Mucosa of stomach (tissue), 1 donor: ENCODE measurements at regions not wholly inside any gene's neighbourhood (a gene's known extent, or its start where the extent isn't known, plus 50 kb on each side); places are given as distances from the start of the nearest gene placed in this dataset.
"Not testable (repeated sequence)": the region's sequence is repeated elsewhere in the genome, so short reads cannot be mapped to it uniquely, and the experiment has no call there.

Experiments used
- H3K27me3 ChIP-seq: one replicate; pipeline ENCODE4 v1.7.0; 2013; ENCODE audit warnings: mild to moderate bottlenecking, low read length; ENCODE audit not compliant: control insufficient read depth, insufficient read depth
- H3K36me3 ChIP-seq: one replicate; pipeline ENCODE4 v1.7.0; 2013; ENCODE audit warnings: low read length; ENCODE audit not compliant: control insufficient read depth, insufficient read depth
- H3K4me1 ChIP-seq: one replicate; pipeline ENCODE4 v1.7.0; 2013; ENCODE audit warnings: mild to moderate bottlenecking, low read length; ENCODE audit not compliant: control insufficient read depth, insufficient read depth
- H3K4me3 ChIP-seq: one replicate; pipeline ENCODE4 v1.7.0; 2013; ENCODE audit warnings: low read length
- H3K9ac ChIP-seq: one replicate; pipeline ENCODE4 v1.7.0; 2013; ENCODE audit warnings: mild to moderate bottlenecking, low read length, moderate library complexity
- H3K9me3 ChIP-seq: one replicate; pipeline ENCODE4 v1.7.0; 2013; ENCODE audit warnings: mild to moderate bottlenecking, low read length, moderate library complexity; ENCODE audit not compliant: control insufficient read depth
- donor health status: Pancreatic carcinoma.

DNA sequence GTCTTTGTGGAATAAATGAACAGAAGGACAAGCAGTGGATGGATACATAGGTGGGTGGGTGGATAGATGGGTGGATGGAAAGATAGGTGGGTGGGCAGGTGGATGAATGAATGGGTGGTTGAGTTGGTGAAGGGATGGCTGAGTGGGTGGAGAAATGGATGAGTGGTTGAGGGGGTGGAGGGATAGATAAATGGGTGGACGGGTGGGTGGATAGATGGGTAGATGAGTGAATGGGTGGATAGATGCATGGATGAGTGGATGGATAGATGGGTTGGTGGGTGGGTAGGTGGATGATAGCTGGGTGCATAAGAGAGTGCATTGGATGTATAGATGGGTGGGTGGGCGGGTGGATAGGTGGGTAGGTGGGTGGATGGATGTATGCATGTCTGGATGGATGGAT lies 63.5 kb downstream of the UNC93B1 start:
- H3K4me1 ChIP-seq, H3K9me3 ChIP-seq, H3K9ac ChIP-seq, H3K36me3 ChIP-seq, H3K27me3 ChIP-seq, H3K4me3 ChIP-seq: not testable (repeated sequence)

DNA sequence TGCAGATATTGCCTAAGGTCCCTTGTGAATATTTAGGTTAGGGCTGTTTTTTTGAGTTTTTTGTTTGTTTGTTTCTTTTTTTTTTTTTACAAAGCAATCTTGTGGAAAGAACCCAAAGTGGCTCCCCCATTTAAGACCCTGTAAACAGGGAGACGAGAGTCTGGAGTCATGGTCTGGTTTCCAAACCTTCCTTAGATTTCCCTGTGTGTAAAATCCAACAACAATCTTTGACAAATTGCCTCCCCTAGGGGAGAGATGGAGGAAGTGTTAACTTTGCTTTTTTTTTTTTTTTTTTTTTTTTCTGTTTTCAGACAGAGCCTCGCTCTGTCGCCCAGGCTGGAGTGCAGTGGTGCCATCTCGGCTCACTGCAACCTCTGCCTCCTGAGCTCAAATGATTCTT lies 64.9 kb downstream of the UNC93B1 start:
- H3K36me3 ChIP-seq, H3K4me1 ChIP-seq, H3K4me3 ChIP-seq, H3K9ac ChIP-seq, H3K27me3 ChIP-seq, H3K9me3 ChIP-seq: not testable (repeated sequence)

DNA sequence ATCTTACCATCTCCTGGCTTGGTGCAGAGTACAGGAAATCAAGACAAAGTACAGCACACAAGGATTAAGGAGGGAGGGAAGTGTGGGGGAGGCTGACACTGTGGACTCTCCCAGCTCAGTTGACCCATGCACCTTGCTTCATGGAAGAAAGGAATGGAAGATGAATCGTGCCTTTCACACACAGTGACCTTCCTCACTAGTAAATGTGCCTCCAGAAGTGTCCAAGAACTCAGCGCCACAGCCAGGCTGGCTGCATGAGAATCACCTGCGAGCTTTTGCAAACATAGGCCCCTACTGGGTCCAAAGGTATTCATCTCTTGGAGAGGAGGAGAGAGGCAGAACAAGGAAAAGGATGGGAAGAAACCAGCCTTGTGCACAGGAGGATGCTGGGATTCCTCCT lies 65.5 kb downstream of the UNC93B1 start:
- H3K4me1 ChIP-seq, H3K27me3 ChIP-seq, H3K9ac ChIP-seq: not testable (repeated sequence)

DNA sequence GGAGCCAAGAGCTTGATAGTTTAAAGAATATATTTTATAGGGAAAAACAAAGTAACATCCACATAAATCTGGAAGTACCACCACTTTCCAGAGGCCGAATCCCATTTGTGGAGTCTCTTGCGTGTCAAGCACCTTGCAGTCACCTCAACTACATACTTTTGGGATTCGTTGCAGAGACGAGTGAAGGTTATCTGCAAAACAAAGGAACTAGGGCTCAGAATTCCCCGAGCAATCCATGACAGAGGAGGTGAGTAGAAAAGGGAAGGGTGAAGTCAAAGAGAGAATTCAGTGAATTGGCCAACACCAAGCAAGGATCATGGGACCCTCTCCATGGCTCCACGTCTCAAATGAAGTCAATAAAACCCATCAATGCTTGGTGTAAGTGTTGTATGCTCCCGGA lies 80.3 kb downstream of the UNC93B1 start:
- H3K4me3 ChIP-seq, H3K36me3 ChIP-seq, H3K9ac ChIP-seq, H3K9me3 ChIP-seq, H3K4me1 ChIP-seq, H3K27me3 ChIP-seq: not testable (repeated sequence)

More for the DNA sequence above, 65.5 kb downstream of the UNC93B1 start:
- not testable (repeated sequence) for H3K9me3 ChIP-seq, H3K36me3 ChIP-seq, H3K4me3 ChIP-seq

DNA sequence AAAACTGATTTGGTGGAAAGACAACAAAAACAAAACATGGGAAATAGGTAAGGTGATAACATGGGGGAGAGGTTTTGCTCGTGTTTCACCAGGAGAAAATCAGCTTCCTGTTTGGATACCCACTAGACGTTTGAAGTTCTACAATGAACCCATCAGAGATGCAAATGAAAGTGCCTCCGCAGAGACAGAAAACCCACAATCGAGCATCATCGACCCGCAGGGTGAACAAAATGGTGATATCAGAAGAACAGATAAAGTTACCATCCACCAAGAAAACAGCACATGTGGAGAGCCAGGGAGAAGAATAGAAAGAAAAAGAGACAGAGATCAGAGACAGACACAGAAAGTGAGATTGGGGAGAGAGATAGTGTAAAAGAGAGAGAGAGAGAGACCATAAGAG lies 83.4 kb downstream of the UNC93B1 start:
- not testable (repeated sequence) for H3K4me1 ChIP-seq

DNA sequence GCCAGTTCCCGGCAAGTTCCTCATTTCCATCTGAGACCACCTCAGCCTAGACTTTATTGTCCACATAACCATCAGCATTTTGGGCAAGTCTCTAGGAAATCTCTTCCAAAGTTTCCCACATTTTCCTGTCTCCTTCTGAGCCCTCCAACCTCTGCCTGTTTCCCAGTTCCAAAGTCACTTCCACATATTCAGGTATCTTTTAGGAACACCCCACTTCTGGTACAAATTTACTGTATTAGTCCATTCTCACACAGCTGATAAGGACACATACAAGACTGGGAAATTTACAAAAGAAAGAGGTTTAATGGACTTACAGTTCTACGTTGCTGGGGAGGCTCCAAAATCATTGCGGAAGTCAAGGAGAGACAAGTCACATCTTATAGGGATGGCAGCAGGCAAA lies 91.7 kb downstream of the UNC93B1 start:
- H3K27me3 ChIP-seq, H3K4me3 ChIP-seq, H3K9ac ChIP-seq, H3K9me3 ChIP-seq, H3K4me1 ChIP-seq, H3K36me3 ChIP-seq: not testable (repeated sequence)

More for the DNA sequence above, 83.4 kb downstream of the UNC93B1 start:
- not testable (repeated sequence) for H3K27me3 ChIP-seq, H3K4me3 ChIP-seq, H3K9me3 ChIP-seq, H3K9ac ChIP-seq, H3K36me3 ChIP-seq

DNA sequence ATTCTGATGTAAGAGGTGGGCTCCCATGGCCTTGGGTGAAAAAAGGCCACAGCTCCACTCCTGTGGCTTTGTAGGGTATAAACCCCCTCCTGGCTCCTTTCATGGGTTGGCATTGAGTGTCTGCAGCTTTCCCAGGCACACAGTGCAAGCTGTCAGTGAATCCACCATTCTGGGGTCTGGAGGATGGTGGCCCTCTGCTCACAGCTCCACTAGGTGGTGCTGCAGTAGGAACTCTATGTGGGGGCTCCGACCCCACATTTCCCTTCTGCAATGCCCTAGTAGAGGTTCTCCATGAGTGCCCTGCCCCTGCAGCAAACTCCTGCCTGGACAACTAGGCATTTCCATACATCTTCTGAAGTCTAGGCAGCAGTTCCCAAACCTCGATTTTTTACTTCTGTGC lies 92.7 kb downstream of the UNC93B1 start:
- not testable (repeated sequence) for H3K4me3 ChIP-seq

DNA sequence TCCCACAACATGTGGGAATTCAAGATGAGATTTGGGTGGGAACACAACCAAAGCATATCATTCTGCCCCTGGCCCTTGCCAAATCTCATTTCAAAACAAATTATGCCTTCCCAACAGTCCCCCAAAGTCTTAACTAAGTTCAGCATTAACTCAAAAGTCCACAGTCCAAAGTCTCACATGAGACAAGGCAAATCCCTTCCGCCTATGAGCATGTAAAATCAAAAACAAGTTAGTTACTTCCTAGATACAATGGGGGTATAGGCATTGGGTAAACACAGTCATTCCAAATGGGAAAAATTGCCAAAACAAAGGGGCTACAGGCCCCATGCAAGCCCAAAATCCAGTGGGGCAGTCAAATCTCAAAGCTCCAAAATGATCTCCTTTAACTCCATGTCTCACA lies 93.1 kb downstream of the UNC93B1 start:
- not testable (repeated sequence) for H3K27me3 ChIP-seq, H3K9me3 ChIP-seq, H3K36me3 ChIP-seq, H3K4me1 ChIP-seq, H3K9ac ChIP-seq, H3K4me3 ChIP-seq

More for the DNA sequence above, 92.7 kb downstream of the UNC93B1 start:
- not testable (repeated sequence) for H3K9ac ChIP-seq, H3K36me3 ChIP-seq, H3K4me1 ChIP-seq, H3K9me3 ChIP-seq, H3K27me3 ChIP-seq

DNA sequence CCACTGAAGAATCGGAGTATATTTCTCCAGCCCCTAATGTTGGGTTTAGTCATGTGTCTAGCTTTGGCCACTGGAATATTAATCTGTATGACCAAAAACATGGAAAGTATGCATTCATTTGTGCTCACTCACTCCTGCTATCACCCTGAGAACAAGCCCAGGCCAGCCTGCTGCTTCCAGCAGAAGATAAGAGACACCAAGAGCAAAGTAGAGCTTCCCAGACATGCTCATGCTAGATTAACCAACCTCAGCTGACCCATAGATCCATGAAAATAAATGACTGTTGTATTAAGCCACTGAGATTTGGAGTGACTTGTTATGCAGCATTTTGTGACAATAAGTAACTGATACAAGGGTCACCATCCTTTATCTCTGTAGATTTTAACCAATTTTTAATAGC lies 96.9 kb downstream of the UNC93B1 start:
- H3K4me3 ChIP-seq, H3K9ac ChIP-seq, H3K36me3 ChIP-seq, H3K27me3 ChIP-seq, H3K9me3 ChIP-seq, H3K4me1 ChIP-seq: not testable (repeated sequence)

DNA sequence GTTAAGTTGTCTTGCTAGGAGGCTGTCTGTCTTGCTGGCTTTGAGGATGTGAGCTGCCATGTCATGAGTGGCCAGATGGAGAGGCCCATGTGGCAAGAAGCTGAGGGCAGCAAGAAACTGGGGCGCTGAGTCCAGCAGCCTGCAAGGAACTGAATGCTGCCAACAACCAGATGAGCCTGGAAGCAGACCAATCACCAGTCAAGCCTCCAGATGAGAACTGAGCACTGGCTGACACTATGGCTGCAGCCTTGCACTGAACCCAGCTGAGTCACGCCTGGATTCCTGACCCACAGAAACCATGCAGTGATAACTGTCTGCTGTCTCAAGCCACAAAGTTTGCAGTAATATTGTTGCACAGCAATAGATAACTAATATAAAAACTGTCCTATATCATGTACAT lies 104.4 kb downstream of the UNC93B1 start:
- H3K9ac ChIP-seq, H3K4me3 ChIP-seq, H3K36me3 ChIP-seq, H3K9me3 ChIP-seq, H3K27me3 ChIP-seq, H3K4me1 ChIP-seq: not testable (repeated sequence)

DNA sequence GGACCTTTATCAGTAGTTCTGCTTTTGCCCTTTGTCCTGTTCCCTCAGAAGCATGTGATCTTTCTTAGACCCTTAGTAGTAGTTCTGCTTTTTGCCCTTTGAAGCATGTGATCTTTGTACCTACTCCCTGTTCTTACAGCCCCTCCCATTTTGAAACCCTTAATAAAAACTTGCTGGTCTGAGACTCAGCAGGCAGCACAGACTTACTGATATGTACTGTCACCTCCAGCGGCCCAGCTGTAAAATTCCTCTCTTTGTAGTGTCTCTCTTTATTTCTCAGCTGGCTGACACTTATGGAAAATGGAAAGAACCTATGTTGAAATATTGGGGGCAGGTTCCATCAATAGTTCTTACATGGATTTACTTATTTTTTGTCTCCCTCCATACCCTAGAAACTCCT lies 110.4 kb downstream of the UNC93B1 start:
- H3K9me3 ChIP-seq = not testable (repeated sequence)

DNA sequence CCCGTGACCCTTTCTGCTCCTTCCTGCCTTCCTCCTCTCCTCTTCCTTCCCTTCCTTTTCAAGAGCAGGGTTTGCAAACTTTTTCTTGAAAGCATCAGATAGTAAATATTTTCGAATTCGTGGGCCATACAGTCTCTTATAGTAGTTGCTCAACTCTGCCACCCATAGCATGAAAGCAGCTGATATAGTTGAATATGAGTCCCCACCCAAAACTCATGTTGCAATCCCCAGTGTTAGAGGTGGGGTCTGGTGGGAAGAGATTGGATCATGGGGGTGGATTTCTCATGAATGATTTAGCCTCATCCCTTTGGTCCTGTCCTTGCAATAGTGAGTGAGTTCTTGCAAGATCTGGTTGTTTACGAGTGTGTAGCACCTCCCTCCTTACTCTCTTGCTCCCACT lies 114.3 kb downstream of the UNC93B1 start:
- H3K9ac ChIP-seq, H3K4me1 ChIP-seq, H3K9me3 ChIP-seq, H3K36me3 ChIP-seq, H3K4me3 ChIP-seq, H3K27me3 ChIP-seq: not testable (repeated sequence)

More for the DNA sequence above, 110.4 kb downstream of the UNC93B1 start:
- not testable (repeated sequence) for H3K27me3 ChIP-seq, H3K9ac ChIP-seq, H3K4me1 ChIP-seq, H3K4me3 ChIP-seq, H3K36me3 ChIP-seq

DNA sequence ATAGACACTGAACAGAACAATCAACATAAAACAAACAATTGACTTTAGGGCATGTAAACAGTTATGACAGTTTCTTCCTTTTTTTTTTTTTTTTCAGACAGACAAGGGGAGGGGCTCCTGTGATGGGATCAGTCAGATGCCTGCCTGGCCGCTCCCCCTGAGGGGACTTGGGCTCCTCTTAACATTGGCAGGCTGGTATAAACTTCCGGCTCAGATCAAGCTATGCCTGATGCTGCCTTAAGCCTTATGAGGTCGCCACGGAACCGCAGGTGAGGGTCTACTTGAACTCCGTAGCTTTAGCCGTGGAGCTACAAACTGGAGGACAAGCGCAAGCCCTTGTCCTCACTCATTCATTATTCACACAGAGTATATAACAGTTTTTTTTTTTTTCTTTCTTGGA lies 115.8 kb downstream of the UNC93B1 start:
- not testable (repeated sequence) for H3K36me3 ChIP-seq, H3K27me3 ChIP-seq, H3K9me3 ChIP-seq, H3K4me3 ChIP-seq, H3K4me1 ChIP-seq, H3K9ac ChIP-seq
